Astrocyte (in vitro differentiated cells and primary cell): ENCODE measurements at regions not wholly inside any gene's neighbourhood (a gene's known extent, or its start where the extent isn't known, plus 50 kb on each side); places are given as distances from the start of the nearest gene placed in this dataset.

ENCODE experiments used
- DNase-seq: peaks from one replicate; pipeline ENCODE4 v3.0.0-alpha.2; 2010; ENCODE audit warnings: low read depth
- FAIRE-seq: peaks from 2 replicates; lab custom pipeline; 2011; peaks lifted over from hg19 to GRCh38; lab: Jason Lieb, UNC
- H2AFZ ChIP-seq: 2 replicates; pipeline ENCODE4 v1.6.0; 2012; ENCODE audit warnings: low read depth, low read length, inconsistent platforms
- H3K27ac ChIP-seq: 2 replicates; pipeline ENCODE4 v1.5.1; 2011; ENCODE audit warnings: low read depth, low read length, inconsistent platforms
- H3K27me3 ChIP-seq: 2 replicates; pipeline ENCODE4 v1.6.0; 2011; ENCODE audit warnings: low read length, inconsistent platforms; ENCODE audit not compliant: insufficient read depth
- H3K36me3 ChIP-seq: 2 replicates; pipeline ENCODE4 v1.5.1; 2011; ENCODE audit warnings: low read length, inconsistent platforms; ENCODE audit not compliant: insufficient read depth
- H3K4me1 ChIP-seq: 2 replicates; pipeline ENCODE4 v1.5.1; 2011; ENCODE audit warnings: low read length, inconsistent platforms; ENCODE audit not compliant: insufficient read depth
- H3K4me2 ChIP-seq: 2 replicates; pipeline ENCODE4 v1.6.0; 2012; ENCODE audit warnings: low read length, inconsistent platforms
- H3K4me3 ChIP-seq: 2 replicates; pipeline ENCODE4 v1.5.1; 2011; ENCODE audit warnings: low read depth, mild to moderate bottlenecking, low read length, inconsistent platforms; ENCODE audit not compliant: insufficient read depth
- H3K79me2 ChIP-seq: 2 replicates; pipeline ENCODE4 v1.6.0; 2012; ENCODE audit warnings: mild to moderate bottlenecking, low read length, inconsistent platforms; ENCODE audit not compliant: insufficient read depth
- H3K9ac ChIP-seq: 2 replicates; pipeline ENCODE4 v1.6.0; 2012; ENCODE audit warnings: mild to moderate bottlenecking, low read length, inconsistent platforms
- H3K9me3 ChIP-seq: 2 replicates; pipeline ENCODE4 v1.5.1; 2012; ENCODE audit warnings: low read depth, mild to moderate bottlenecking, low read length, inconsistent platforms; ENCODE audit not compliant: insufficient read depth
- H4K20me1 ChIP-seq: 2 replicates; pipeline ENCODE4 v1.6.0; 2012; ENCODE audit warnings: low read length, inconsistent platforms; ENCODE audit not compliant: insufficient read depth
- H3K27ac Mint-ChIP-seq: one replicate; pipeline ENCODE4 v1.8.0; 2021; ENCODE audit warnings: mild to moderate bottlenecking, mixed read lengths; ENCODE audit not compliant: unreplicated experiment
- H3K27me3 Mint-ChIP-seq: one replicate; pipeline ENCODE4 v1.8.0; 2021; ENCODE audit warnings: low read depth, mixed read lengths; ENCODE audit not compliant: unreplicated experiment
- H3K36me3 Mint-ChIP-seq: one replicate; pipeline ENCODE4 v1.8.0; 2021; ENCODE audit warnings: low read depth, mixed read lengths; ENCODE audit not compliant: unreplicated experiment
- H3K4me1 Mint-ChIP-seq: one replicate; pipeline ENCODE4 v1.8.0; 2021; ENCODE audit warnings: low read depth, mixed read lengths; ENCODE audit not compliant: unreplicated experiment
- H3K4me3 Mint-ChIP-seq: one replicate; pipeline ENCODE4 v1.8.0; 2021; ENCODE audit warnings: mild to moderate bottlenecking, moderate library complexity, mixed read lengths; ENCODE audit not compliant: unreplicated experiment
- H3K9me3 Mint-ChIP-seq: one replicate; pipeline ENCODE4 v1.8.0; 2021; ENCODE audit warnings: mild to moderate bottlenecking, mixed read lengths; ENCODE audit not compliant: unreplicated experiment
- CTCF ChIP-seq: IDR thresholded peaks from 2 replicates; pipeline ENCODE4 v1.5.1; 2011; ENCODE audit warnings: low read depth, mild to moderate bottlenecking, inconsistent platforms, low read length, moderate library complexity; ENCODE audit not compliant: insufficient read depth
- EZH2 ChIP-seq: IDR thresholded peaks from 2 replicates; pipeline ENCODE4 v1.6.1; 2012; ENCODE audit warnings: mild to moderate bottlenecking, low read length, inconsistent platforms; ENCODE audit not compliant: insufficient read depth

GRCh38 chr5:163755505-163755904 is 250.1 kb downstream of the MAT2B start:
- Histone ChIP-seq H3K36me3 (no peaks in the 10 kb centered on the region), H2AFZ (no peak overlapping the region), H3K9ac (no peak overlapping the region), H4K20me1 (no peaks in the 10 kb centered on the region), H3K27me3 (no peaks in the 10 kb centered on the region), H3K27ac (no peak overlapping the region), H3K4me1 (peaks cover 4% of the 10 kb centered on the region), H3K4me2 (no peak overlapping the region), H3K79me2 (no peaks in the 10 kb centered on the region), H3K4me3 (no peak overlapping the region), H3K9me3 (no peaks in the 10 kb centered on the region)
- H3K9me3 Mint-ChIP-seq, result no peaks in the 10 kb centered on the region
- H3K27me3 Mint-ChIP-seq, result peaks cover 3% of the 10 kb centered on the region
- DNase-seq (no peak), FAIRE-seq (no peak)
- no peak for TF ChIP-seq CTCF
- no peak for TF ChIP-seq EZH2
- H3K4me1 Mint-ChIP-seq, result no peaks in the 10 kb centered on the region
- no peak overlapping the region for H3K27ac Mint-ChIP-seq
- H3K36me3 Mint-ChIP-seq, result no peaks in the 10 kb centered on the region
- H3K4me3 Mint-ChIP-seq, result no peak overlapping the region

GRCh38 chr5:163756170-163756569 is 250.8 kb downstream of the MAT2B start:
- no peaks in the 10 kb centered on the region for H3K9me3 Mint-ChIP-seq
- TF ChIP-seq CTCF, result no peak
- TF ChIP-seq EZH2, result no peak

GRCh38 chr5:163757344-163757743 is 251.9 kb downstream of the MAT2B start:
- no peaks in the 10 kb centered on the region for H3K9me3 ChIP-seq
- TF ChIP-seq CTCF (no peak), EZH2 (no peak)

More at GRCh38 chr5:163756170-163756569, 250.8 kb downstream of the MAT2B start:
- Histone ChIP-seq H3K9me3 (no peaks in the 10 kb centered on the region), H4K20me1 (no peaks in the 10 kb centered on the region), H3K79me2 (no peaks in the 10 kb centered on the region), H2AFZ (no peak overlapping the region), H3K9ac (no peak overlapping the region), H3K36me3 (no peaks in the 10 kb centered on the region), H3K4me2 (no peak overlapping the region), H3K27me3 (no peaks in the 10 kb centered on the region), H3K27ac (no peak overlapping the region), H3K4me1 (peaks cover 6% of the 10 kb centered on the region), H3K4me3 (no peak overlapping the region)
- Mint-ChIP-seq H3K27ac (no peak overlapping the region), H3K4me1 (no peaks in the 10 kb centered on the region), H3K4me3 (no peak overlapping the region), H3K27me3 (peaks cover 3% of the 10 kb centered on the region), H3K36me3 (no peaks in the 10 kb centered on the region)
- no peak for FAIRE-seq
- no peak for DNase-seq

More at GRCh38 chr5:163757344-163757743, 251.9 kb downstream of the MAT2B start:
- Mint-ChIP-seq H3K27ac (no peak overlapping the region), H3K4me3 (no peak overlapping the region), H3K27me3 (peaks cover 3% of the 10 kb centered on the region), H3K4me1 (no peaks in the 10 kb centered on the region), H3K9me3 (no peaks in the 10 kb centered on the region), H3K36me3 (no peaks in the 10 kb centered on the region)
- Histone ChIP-seq H3K4me3 (no peak overlapping the region), H3K4me2 (no peak overlapping the region), H3K36me3 (no peaks in the 10 kb centered on the region), H4K20me1 (no peaks in the 10 kb centered on the region), H3K27me3 (no peaks in the 10 kb centered on the region), H3K27ac (no peak overlapping the region), H2AFZ (no peak overlapping the region), H3K79me2 (no peaks in the 10 kb centered on the region), H3K4me1 (peaks cover 6% of the 10 kb centered on the region), H3K9ac (no peak overlapping the region)
- DNase-seq (peak; percentile 31), FAIRE-seq (no peak)
